ENCODE measurements at regions not wholly inside any gene's neighbourhood (a gene's known extent, or its start where the extent isn't known, plus 50 kb on each side); places are given as distances from the start of the nearest gene placed in this dataset.

DNA sequence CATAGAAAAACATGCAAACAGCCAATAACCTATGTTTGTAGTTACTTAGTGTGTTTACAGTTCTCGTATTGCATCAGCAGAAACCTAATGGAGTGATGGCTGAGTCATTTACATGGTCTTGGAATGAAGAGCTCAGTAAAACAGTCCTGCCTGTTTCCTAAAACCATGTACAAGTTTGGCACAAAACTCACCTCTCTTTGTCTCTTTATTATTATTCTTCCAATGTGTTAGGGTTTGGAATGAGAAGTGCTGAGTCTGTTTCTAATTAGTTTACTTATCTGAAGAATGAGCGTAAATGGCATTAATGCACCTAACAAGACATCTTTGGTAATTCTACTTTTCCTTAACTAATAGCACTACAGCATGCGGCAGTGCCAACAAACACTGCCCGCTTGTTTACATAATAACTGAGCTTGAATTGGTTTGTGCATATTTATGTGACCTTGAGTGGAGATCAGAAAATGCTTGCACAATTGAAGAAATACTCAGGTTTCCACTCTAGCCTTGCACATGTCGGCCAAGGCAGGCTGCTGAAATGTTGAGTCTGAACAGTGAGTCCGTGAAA, 385.4 kb upstream of the SEMA6D start:
- Mint-ChIP-seq H3K4me1 (no peaks in the 10 kb centered on the region), H3K9me3 (peaks cover 0 to 1% of the 10 kb centered on the region in 2 donors), H3K4me3 (no peak overlapping the region), H3K36me3 (no peaks in the 10 kb centered on the region), H3K27me3 (no peaks in the 10 kb centered on the region), H3K27ac (no peak overlapping the region)
- DNase-seq (no peak), ATAC-seq (replicated peaks) (no peak)

DNA sequence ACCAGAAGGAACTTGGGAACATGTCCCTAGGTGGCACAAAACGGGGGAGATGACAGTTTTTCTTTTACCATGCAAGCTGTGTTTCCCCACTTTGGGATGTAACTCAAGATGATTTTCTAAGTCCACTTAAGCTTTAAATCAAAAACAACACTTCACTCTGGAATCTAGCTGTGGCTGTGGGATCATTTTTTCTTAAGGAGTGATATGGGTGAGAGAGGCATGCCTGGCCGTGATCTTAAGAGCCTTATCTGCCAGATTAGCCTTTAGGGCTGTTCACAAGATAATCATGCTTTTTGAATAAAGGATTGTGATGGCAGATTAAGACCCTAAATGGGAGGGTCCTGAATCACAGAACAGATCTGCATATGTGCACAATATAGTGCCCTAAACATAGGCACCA, 384.8 kb upstream of the SEMA6D start:
- Mint-ChIP-seq H3K4me1 (no peaks in the 10 kb centered on the region), H3K36me3 (no peaks in the 10 kb centered on the region), H3K4me3 (no peak overlapping the region), H3K9me3 (peaks cover 0 to 1% of the 10 kb centered on the region in 2 donors), H3K27me3 (no peaks in the 10 kb centered on the region), H3K27ac (no peak overlapping the region)
- ATAC-seq (replicated peaks) (no peak), DNase-seq (no peak)

DNA sequence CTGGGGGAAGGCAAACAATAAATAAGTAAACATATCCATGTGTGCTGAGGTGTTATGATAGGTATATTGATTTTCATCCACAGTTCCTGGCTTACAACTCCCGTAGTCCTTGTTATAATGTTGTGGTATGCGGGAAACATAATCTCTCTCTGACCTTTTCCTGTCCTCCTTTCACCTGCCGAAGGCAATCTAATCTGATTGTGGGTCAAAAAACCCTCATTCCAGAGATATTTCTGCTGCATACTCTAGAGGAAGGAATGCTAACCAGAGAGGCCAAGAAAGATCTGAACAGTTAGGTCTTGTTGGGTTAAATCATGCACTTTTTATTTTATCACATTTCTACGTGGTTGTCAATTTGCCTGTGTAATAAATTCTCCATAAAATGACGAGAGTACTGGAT, 383.6 kb upstream of the SEMA6D start:
- no peak overlapping the region for H3K27ac Mint-ChIP-seq
- peaks cover 0 to 1% of the 10 kb centered on the region in 2 donors for H3K9me3 Mint-ChIP-seq
- no peak overlapping the region for H3K4me3 Mint-ChIP-seq
- no peaks in the 10 kb centered on the region for H3K27me3 Mint-ChIP-seq
- no peaks in the 10 kb centered on the region for H3K4me1 Mint-ChIP-seq
- H3K36me3 Mint-ChIP-seq, result no peaks in the 10 kb centered on the region
- no peak for ATAC-seq (replicated peaks)
- DNase-seq, result no peak

DNA sequence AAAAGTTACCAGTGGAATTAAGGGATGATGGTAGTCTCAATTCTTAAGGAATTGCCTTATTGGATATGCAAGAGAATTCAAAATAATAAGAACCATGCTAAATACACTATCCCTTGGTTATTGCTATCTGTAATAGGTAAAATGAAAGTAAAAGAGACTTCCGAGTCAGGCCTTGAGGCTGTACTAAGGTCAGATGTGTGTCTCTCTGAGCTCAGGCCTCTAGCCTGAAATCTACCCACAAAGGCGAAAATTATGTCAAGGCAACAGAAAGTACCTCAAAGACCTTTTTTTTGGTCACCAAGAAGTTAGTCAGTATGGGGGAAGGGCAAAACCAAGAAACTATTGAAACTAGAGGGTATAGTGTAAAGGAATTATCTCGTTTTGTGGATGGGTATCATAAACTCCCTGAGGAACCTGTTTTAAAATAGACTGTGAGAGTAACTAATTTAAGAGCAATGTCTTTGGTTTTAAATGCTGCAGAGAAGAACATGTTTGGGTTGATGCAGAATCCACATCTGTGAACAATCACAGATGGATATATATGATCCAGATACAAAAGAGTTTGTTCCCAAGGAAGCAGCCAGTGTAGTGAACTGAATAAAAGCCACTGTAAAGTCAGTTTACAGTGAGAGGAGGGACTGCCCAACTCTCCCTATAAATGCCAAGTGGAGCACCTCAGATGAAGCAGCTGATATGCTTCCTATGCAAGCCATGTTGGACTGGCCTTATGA, 382.3 kb upstream of the SEMA6D start:
- Mint-ChIP-seq H3K27me3 (no peaks in the 10 kb centered on the region), H3K9me3 (peaks cover 0 to 1% of the 10 kb centered on the region in 2 donors), H3K27ac (no peak overlapping the region), H3K4me3 (no peak overlapping the region), H3K36me3 (no peaks in the 10 kb centered on the region), H3K4me1 (no peaks in the 10 kb centered on the region)
- no peak for ATAC-seq (replicated peaks)
- DNase-seq, result no peak

DNA sequence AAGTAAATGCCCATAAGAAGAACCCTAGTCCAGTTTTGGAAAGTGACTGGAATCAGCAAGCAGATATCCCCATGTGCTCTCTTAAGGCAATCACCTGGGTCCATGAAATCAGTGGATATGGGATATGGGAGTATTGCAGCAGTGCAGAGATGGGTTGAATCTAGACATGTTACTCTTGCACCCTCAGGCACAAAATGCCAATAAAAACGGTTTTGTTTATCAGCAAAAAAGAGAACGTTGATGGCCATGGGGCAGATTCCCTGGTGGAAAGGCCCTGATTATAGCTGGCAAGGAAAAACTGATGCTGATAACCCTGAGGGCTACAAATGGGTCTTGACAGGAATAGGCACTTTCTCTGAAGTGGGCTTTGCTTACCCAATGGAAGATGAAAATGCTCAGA, 380.2 kb upstream of the SEMA6D start:
- Mint-ChIP-seq H3K36me3 (no peaks in the 10 kb centered on the region), H3K4me1 (no peaks in the 10 kb centered on the region), H3K9me3 (peaks cover 0 to 1% of the 10 kb centered on the region in 2 donors), H3K4me3 (no peak overlapping the region), H3K27ac (no peak overlapping the region), H3K27me3 (no peaks in the 10 kb centered on the region)
- DNase-seq (no peak), ATAC-seq (replicated peaks) (no peak)

DNA sequence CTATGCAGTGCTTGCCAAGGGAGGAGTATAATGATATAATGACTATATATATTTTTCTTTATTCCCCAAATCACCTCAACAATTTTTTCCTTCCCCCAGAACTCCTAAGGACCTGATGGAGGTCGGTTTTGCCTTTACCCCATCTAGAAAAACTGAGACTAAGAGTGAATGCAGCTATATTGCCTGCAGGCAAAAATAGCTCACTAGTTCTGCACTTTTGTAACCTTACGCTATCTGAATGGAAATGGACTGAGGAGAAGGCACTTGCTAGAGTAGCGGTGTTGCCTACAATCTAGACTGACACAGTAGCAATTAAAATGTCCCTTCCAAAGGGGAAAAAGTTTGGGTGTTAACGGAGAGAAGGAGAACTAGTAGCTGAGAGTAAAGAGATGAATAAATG, 379.5 kb upstream of the SEMA6D start:
- H3K27me3 Mint-ChIP-seq, result no peaks in the 10 kb centered on the region
- H3K4me1 Mint-ChIP-seq, result no peaks in the 10 kb centered on the region
- H3K36me3 Mint-ChIP-seq, result no peaks in the 10 kb centered on the region
- no peak for DNase-seq
- peaks cover 0 to 1% of the 10 kb centered on the region in 2 donors for H3K9me3 Mint-ChIP-seq
- no peak overlapping the region for H3K27ac Mint-ChIP-seq
- H3K4me3 Mint-ChIP-seq, result no peak overlapping the region
- no peak for ATAC-seq (replicated peaks)

DNA sequence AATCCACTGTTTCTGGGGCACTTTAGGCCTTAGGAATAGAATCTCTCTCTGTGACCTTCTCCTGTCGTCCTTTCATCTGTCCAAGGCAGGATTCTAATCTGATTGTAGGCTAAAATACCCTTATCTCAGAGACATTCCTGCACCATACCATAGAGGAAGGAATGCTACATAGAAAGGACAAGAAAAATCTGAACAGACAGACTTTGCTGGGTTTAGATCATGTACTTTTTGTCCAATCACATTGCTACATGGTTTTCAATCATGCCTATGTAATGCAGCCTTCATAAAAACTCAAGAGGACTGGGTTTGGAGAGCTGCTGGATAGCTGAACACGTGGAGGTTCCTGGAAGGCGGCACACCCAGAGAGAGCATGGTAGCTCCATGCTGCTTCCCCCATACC, 378.5 kb upstream of the SEMA6D start:
- H3K9me3 Mint-ChIP-seq, result no peaks in the 10 kb centered on the region
- no peak overlapping the region for H3K27ac Mint-ChIP-seq
- H3K36me3 Mint-ChIP-seq, result no peaks in the 10 kb centered on the region
- H3K4me3 Mint-ChIP-seq, result no peak overlapping the region
- ATAC-seq (replicated peaks), result no peak
- no peaks in the 10 kb centered on the region for H3K4me1 Mint-ChIP-seq
- no peak for DNase-seq
- H3K27me3 Mint-ChIP-seq, result no peaks in the 10 kb centered on the region

DNA sequence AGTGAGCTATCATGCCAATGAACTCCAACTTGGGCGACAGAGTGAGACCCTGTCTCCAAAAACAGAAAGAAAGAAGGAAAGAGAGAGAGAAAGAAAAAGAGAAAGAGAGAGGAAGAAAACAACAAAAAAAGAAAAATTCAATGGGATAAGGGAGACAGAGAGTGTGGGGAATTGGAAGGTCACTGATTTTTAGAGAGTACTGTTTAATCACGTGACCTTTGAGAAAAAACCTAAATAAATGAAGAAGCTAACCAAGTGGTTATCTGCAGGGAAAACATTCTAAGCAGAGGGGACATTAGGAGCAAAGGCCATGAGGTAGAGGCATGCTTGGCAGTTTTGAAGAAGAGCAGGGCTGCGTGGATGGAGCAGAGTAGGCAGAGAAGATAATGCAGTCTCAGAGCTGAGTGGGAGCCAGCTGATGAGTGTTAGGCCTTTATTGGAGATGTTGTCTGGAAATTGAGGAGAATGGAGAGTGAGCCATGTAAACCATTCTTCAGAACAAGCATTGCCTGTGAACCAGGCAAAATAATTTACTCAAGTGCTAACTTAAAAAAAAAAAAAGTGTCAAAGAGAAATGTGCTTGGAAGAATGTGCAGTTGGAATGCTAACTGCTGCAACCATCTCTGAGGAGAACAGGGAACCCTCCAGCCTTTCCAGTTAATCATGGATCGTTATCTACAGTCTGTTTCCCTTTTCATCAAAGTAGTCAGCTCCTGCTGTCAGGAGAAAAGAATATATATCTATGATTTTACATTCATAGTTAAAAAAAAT, 377.3 kb upstream of the SEMA6D start:
- Mint-ChIP-seq H3K4me1 (no peaks in the 10 kb centered on the region), H3K9me3 (no peaks in the 10 kb centered on the region)
- DNase-seq, result no peak

DNA sequence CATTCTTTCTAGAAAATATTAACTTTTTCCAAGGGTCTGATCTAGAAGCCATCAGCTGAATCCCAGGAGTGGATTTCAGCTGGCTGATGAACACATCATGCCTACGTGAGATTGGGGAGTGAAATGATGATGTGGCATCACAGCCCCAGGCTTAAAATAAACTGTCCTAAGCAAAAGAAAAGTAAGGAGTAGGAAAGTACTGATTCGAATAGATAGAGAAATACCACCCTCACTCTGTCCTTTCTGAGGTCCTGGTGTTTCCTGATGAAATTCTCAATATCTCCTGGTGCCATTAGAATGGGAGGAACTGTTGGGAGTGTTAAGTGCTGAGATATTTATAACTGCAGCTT, 376.8 kb upstream of the SEMA6D start:
- H3K36me3 Mint-ChIP-seq, result no peaks in the 10 kb centered on the region
- DNase-seq (no peak), ATAC-seq (replicated peaks) (no peak)
- no peaks in the 10 kb centered on the region for H3K9me3 Mint-ChIP-seq
- H3K4me3 Mint-ChIP-seq, result no peak overlapping the region
- no peaks in the 10 kb centered on the region for H3K4me1 Mint-ChIP-seq
- no peaks in the 10 kb centered on the region for H3K27me3 Mint-ChIP-seq
- no peak overlapping the region for H3K27ac Mint-ChIP-seq

More for the DNA sequence above, 377.3 kb upstream of the SEMA6D start:
- Mint-ChIP-seq H3K36me3 (no peaks in the 10 kb centered on the region), H3K27me3 (no peaks in the 10 kb centered on the region), H3K27ac (no peak overlapping the region), H3K4me3 (no peak overlapping the region)
- ATAC-seq (replicated peaks), result no peak

DNA sequence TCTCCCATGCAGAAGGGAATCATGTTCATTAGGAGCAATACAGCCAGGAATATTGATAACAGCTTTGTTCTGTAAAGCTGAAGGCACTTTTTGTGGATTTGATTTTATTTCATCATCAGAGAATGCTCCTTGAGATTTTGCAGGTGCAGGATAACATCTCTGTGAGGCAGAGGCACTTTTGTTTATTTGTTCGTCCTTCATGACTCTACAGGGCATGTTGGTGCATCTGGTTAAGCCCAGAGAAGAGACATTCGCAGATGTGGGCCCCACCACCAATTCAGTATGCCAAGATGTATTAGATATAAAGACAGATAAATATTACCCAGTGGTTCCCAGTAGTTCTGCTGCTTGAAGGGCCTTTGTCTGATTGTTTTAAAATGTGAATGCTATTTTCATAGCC, 368.1 kb upstream of the SEMA6D start:
- H3K36me3 Mint-ChIP-seq, result no peaks in the 10 kb centered on the region
- DNase-seq (no peak), ATAC-seq (replicated peaks) (no peak)
- no peaks in the 10 kb centered on the region for H3K9me3 Mint-ChIP-seq
- H3K4me3 Mint-ChIP-seq, result no peak overlapping the region
- H3K27ac Mint-ChIP-seq, result no peak overlapping the region
- no peaks in the 10 kb centered on the region for H3K4me1 Mint-ChIP-seq
- H3K27me3 Mint-ChIP-seq, result no peaks in the 10 kb centered on the region

DNA sequence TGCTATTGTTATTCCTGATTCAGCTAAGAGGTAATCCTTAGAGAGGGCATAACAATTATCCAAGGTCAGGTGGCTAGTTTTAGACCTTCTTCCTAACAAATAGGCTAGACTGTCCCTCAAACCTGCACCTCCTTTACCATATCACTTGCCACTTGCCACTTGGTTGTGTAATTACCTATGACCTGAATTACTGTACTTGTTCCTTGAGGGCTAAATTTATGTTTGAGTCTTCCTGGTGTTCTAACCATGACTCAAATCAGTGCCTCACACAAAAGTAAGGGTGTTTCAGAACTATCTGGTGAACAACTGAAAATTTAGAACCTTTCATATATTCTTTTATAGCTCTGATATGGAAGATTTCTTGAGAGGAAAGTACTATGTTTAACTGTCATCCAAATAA, 365.8 kb upstream of the SEMA6D start:
- Mint-ChIP-seq H3K4me3 (no peak overlapping the region), H3K4me1 (no peaks in the 10 kb centered on the region), H3K27me3 (no peaks in the 10 kb centered on the region), H3K36me3 (no peaks in the 10 kb centered on the region), H3K9me3 (peaks cover 0 to 1% of the 10 kb centered on the region in 2 donors), H3K27ac (no peak overlapping the region)
- DNase-seq (no peak), ATAC-seq (replicated peaks) (no peak)

DNA sequence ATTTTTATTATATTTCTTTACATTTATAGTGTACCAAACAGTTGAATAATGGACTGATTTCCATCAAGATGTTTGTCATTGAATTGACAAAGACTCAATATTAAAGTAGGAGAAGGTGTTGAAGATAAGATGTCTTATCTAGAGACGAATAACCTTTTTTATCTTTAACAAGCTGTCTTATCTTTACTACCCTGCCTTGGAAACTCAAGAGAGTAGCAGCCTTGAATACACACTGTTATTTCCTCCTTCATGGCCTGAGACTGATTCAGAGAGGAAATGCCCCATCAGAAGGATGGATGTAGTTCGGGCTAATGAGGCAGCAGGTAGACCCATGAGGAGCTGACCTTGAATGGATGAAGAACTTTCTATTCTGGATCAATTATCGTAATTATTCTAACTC, 365.1 kb upstream of the SEMA6D start:
- H3K27me3 Mint-ChIP-seq, result no peaks in the 10 kb centered on the region
- H3K4me3 Mint-ChIP-seq, result no peak overlapping the region
- no peak overlapping the region for H3K27ac Mint-ChIP-seq
- H3K36me3 Mint-ChIP-seq, result no peaks in the 10 kb centered on the region
- H3K4me1 Mint-ChIP-seq, result no peaks in the 10 kb centered on the region
- H3K9me3 Mint-ChIP-seq, result peaks cover 0 to 1% of the 10 kb centered on the region in 2 donors
- DNase-seq (no peak), ATAC-seq (replicated peaks) (no peak)

DNA sequence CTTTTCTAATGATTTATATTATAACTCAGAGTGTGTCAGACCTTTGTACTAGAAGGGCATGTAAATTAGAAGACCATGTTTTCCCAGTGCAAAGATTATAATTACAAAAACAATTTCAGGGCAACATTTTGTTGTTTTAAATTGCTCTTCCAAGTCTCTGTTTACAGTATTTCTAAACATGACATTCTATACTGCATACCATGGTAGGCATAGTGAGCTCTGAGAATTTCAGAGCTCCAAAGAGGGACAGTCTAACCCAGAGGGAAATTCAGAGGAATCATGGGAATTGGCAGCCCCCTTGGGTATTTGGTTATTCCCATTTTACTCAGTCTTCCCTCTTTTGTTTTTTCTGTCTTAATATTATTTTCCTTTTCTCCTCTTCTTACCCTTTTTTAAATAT, 361.5 kb upstream of the SEMA6D start:
- ATAC-seq (replicated peaks) (no peak), DNase-seq (no peak)
- peaks cover 0 to 1% of the 10 kb centered on the region in 2 donors for H3K9me3 Mint-ChIP-seq
- no peaks in the 10 kb centered on the region for H3K4me1 Mint-ChIP-seq
- H3K4me3 Mint-ChIP-seq, result no peak overlapping the region
- no peak overlapping the region for H3K27ac Mint-ChIP-seq
- no peaks in the 10 kb centered on the region for H3K36me3 Mint-ChIP-seq
- no peaks in the 10 kb centered on the region for H3K27me3 Mint-ChIP-seq

DNA sequence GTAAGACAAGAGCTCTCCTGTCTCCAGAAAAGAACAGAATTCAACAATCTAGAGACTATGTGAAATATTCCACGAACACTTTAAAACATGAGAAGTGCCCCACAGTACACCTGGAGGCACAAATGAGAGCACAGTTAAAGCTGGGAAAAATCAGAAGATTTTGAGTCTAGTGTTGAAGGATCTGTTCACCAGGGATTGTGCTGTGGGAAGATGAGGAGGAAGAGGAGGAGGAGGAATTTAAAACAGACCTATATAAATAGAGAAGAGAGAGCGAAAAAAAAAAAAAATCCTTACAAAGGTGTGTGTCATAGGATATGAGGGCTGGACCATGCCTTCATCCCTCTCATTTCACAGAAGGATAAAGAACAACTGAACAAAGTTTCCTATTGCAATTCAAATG, 361.0 kb upstream of the SEMA6D start:
- ATAC-seq (replicated peaks) (no peak), DNase-seq (no peak)
- Mint-ChIP-seq H3K27ac (no peak overlapping the region), H3K4me3 (no peak overlapping the region), H3K36me3 (no peaks in the 10 kb centered on the region), H3K4me1 (no peaks in the 10 kb centered on the region), H3K27me3 (no peaks in the 10 kb centered on the region), H3K9me3 (peaks cover 0 to 1% of the 10 kb centered on the region in 2 donors)

DNA sequence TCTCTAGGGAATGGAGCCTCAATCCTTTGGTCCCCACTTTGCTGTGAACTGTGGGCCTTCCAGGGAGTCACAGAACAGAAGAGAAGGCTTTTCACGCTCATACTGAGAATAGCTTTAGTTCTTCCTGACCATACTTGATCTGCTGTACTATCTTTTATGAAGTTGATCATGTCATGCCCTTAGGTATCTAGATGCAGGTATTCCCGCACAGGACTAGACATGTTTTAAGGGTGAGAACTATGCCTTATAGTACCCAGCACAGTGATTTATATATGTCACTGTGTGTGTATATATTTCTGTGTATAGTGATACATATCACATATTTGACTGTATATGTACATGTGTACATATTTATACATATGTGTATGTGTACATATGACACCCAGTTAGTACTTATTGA, 358.4 kb upstream of the SEMA6D start:
- DNase-seq, result no peak
- no peaks in the 10 kb centered on the region for H3K27me3 Mint-ChIP-seq
- H3K4me3 Mint-ChIP-seq, result no peak overlapping the region
- no peaks in the 10 kb centered on the region for H3K4me1 Mint-ChIP-seq
- no peaks in the 10 kb centered on the region for H3K36me3 Mint-ChIP-seq
- no peak for ATAC-seq (replicated peaks)
- H3K27ac Mint-ChIP-seq, result no peak overlapping the region
- peaks cover 0 to 3% of the 10 kb centered on the region in 2 donors for H3K9me3 Mint-ChIP-seq
